Thymus (tissue), 11 donors: ENCODE measurements at regions not wholly inside any gene's neighbourhood (a gene's known extent, or its start where the extent isn't known, plus 50 kb on each side); places are given as distances from the start of the nearest gene placed in this dataset.

Source experiments
- DNase-seq, 9 donors: peaks; one replicate each; pipeline ENCODE4 v3.0.0-alpha.2; 2013; ENCODE audit warnings: low spot score in 9 of 9, low read depth in 6 of 9, missing footprints in 1 of 9
- H3K27ac ChIP-seq, 2 donors: one replicate each; pipeline ENCODE4 v1.5.1; 2013; ENCODE audit warnings: control low read depth in 1 of 2, low read depth in 1 of 2, low read length in 1 of 2, mild to moderate bottlenecking in 1 of 2, moderate library complexity in 1 of 2
- H3K27me3 ChIP-seq, 2 donors: one replicate each; pipeline ENCODE4 v1.5.1; 2013; ENCODE audit warnings: low read length in 1 of 2; ENCODE audit not compliant: control insufficient read depth in 2 of 2, insufficient read depth in 1 of 2
- H3K36me3 ChIP-seq, 2 donors: one replicate each; pipeline ENCODE4 v1.5.1; 2013; ENCODE audit warnings: low read length in 1 of 2, mild to moderate bottlenecking in 1 of 2, moderate library complexity in 1 of 2; ENCODE audit not compliant: control insufficient read depth in 2 of 2, insufficient read depth in 2 of 2
- H3K4me1 ChIP-seq, 2 donors: one replicate each; pipeline ENCODE4 v1.5.1; 2013; ENCODE audit warnings: low read length in 2 of 2; ENCODE audit not compliant: control insufficient read depth in 2 of 2, insufficient read depth in 2 of 2
- H3K4me3 ChIP-seq, 2 donors: one replicate each; pipeline ENCODE4 v1.5.1; 2013; ENCODE audit warnings: low read length in 2 of 2, control low read depth in 1 of 2, mild to moderate bottlenecking in 1 of 2
- H3K9me3 ChIP-seq, 2 donors: one replicate each; pipeline ENCODE4 v1.5.1; 2013; ENCODE audit warnings: low read length in 1 of 2, mild to moderate bottlenecking in 1 of 2; ENCODE audit not compliant: control insufficient read depth in 2 of 2, insufficient read depth in 1 of 2
- WGBS: extraction: QIAGEN DNeasy Blood & Tissue Kit; methylation state at CpG from one replicate; pipeline ENCODE4 v1.1.7; 2013; 5-methylcytosine and 5-hydroxymethylcytosine counted together
- donor health status: healthy.

GRCh38 chr21:28751176-28751575 lies 241.5 kb downstream of the LTN1 start:
- Histone ChIP-seq H3K27ac (no peak overlapping the region), H3K27me3 (no peaks in the 10 kb centered on the region), H3K9me3 (no peaks in the 10 kb centered on the region), H3K36me3 (no peaks in the 10 kb centered on the region), H3K4me3 (no peak overlapping the region), H3K4me1 (no peaks in the 10 kb centered on the region)
- DNase-seq: no peak
- 99% methylated on average over 3 of the region's 3 CpGs for WGBS

GRCh38 chr21:28750565-28750964 lies 242.1 kb downstream of the LTN1 start:
- H3K27ac ChIP-seq: no peak overlapping the region
- H3K36me3 ChIP-seq: no peaks in the 10 kb centered on the region
- no peak for DNase-seq
- 99% methylated on average over 5 of the region's 5 CpGs for WGBS
- no peak overlapping the region for H3K4me3 ChIP-seq
- no peaks in the 10 kb centered on the region for H3K27me3 ChIP-seq
- H3K9me3 ChIP-seq: no peaks in the 10 kb centered on the region
- peaks cover 0 to under 1% of the 10 kb centered on the region in 2 donors for H3K4me1 ChIP-seq

GRCh38 chr21:28749536-28749935 lies 243.1 kb downstream of the LTN1 start:
- H3K27ac ChIP-seq: no peak overlapping the region
- WGBS: 91% methylated on average over 3 of the region's 3 CpGs
- H3K27me3 ChIP-seq: no peaks in the 10 kb centered on the region
- H3K9me3 ChIP-seq: no peaks in the 10 kb centered on the region
- DNase-seq: no peak
- peaks cover 0 to 4% of the 10 kb centered on the region in 2 donors for H3K4me1 ChIP-seq
- H3K4me3 ChIP-seq: no peak overlapping the region
- H3K36me3 ChIP-seq: no peaks in the 10 kb centered on the region

- no peaks in the 10 kb centered on the region for H3K27me3 ChIP-seq
- no peak overlapping the region for H3K27ac ChIP-seq
- no peak for DNase-seq
- H3K36me3 ChIP-seq: no peaks in the 10 kb centered on the region
- H3K4me1 ChIP-seq: peaks cover 0 to 4% of the 10 kb centered on the region in 2 donors
- 91% methylated on average over 1 of the region's 1 CpG for WGBS
- no peaks in the 10 kb centered on the region for H3K9me3 ChIP-seq
- H3K4me3 ChIP-seq: no peak overlapping the region
Observed at GRCh38 chr21:28747464-28747863, 245.2 kb downstream of the LTN1 start.

- no peaks in the 10 kb centered on the region for H3K36me3 ChIP-seq
- 74% methylated on average over 4 of the region's 4 CpGs for WGBS
Observed at GRCh38 chr21:28746166-28746565, 246.5 kb downstream of the LTN1 start.

GRCh38 chr21:28745131-28746016 lies 247.3 kb downstream of the LTN1 start:
- peak overlapping the region in 1 of 2 donors; percentile 14 for H3K27ac ChIP-seq
- H3K9me3 ChIP-seq: no peaks in the 10 kb centered on the region
- H3K36me3 ChIP-seq: no peaks in the 10 kb centered on the region
- peak overlapping the region; percentile 39 to 41 for H3K4me3 ChIP-seq
- peaks cover 0 to 4% of the 10 kb centered on the region in 2 donors for H3K4me1 ChIP-seq
- 5% methylated on average over 16 of the region's 16 CpGs for WGBS
- DNase-seq: peak; percentile 36 to 82 (median 61)
- H3K27me3 ChIP-seq: no peaks in the 10 kb centered on the region

More at GRCh38 chr21:28746166-28746565, 246.5 kb downstream of the LTN1 start:
- Histone ChIP-seq H3K4me1 (peaks cover 0 to 4% of the 10 kb centered on the region in 2 donors), H3K4me3 (no peak overlapping the region), H3K27ac (no peak overlapping the region), H3K9me3 (no peaks in the 10 kb centered on the region), H3K27me3 (no peaks in the 10 kb centered on the region)
- DNase-seq: no peak

- H3K36me3 ChIP-seq: no peaks in the 10 kb centered on the region
- DNase-seq: no peak
- no peaks in the 10 kb centered on the region for H3K9me3 ChIP-seq
- no peak overlapping the region for H3K4me3 ChIP-seq
- 43% methylated on average over 1 of the region's 1 CpG for WGBS
- H3K27ac ChIP-seq: no peak overlapping the region
- peaks cover 0 to 4% of the 10 kb centered on the region in 2 donors for H3K4me1 ChIP-seq
- H3K27me3 ChIP-seq: no peaks in the 10 kb centered on the region
Observed at GRCh38 chr21:28743723-28744122, 249.0 kb downstream of the LTN1 start.

GRCh38 chr21:28742527-28742926 lies 250.2 kb downstream of the LTN1 start:
- H3K36me3 ChIP-seq: no peaks in the 10 kb centered on the region
- H3K4me1 ChIP-seq: peaks cover 0 to 4% of the 10 kb centered on the region in 2 donors
- H3K27ac ChIP-seq: no peak overlapping the region
- DNase-seq: no peak
- WGBS: 43% methylated on average over 3 of the region's 3 CpGs
- no peaks in the 10 kb centered on the region for H3K27me3 ChIP-seq
- no peak overlapping the region for H3K4me3 ChIP-seq
- H3K9me3 ChIP-seq: no peaks in the 10 kb centered on the region

GRCh38 chr21:28740125-28740524 lies 252.6 kb downstream of the LTN1 start:
- Histone ChIP-seq H3K27ac (no peak overlapping the region), H3K27me3 (no peaks in the 10 kb centered on the region), H3K9me3 (peaks cover 0 to 3% of the 10 kb centered on the region in 2 donors), H3K4me3 (no peak overlapping the region), H3K4me1 (no peaks in the 10 kb centered on the region), H3K36me3 (no peaks in the 10 kb centered on the region)
- WGBS: 98% methylated on average over 2 of the region's 2 CpGs
- no peak for DNase-seq
